ENCODE measurements at regions not wholly inside any gene's neighbourhood (a gene's known extent, or its start where the extent isn't known, plus 50 kb on each side); places are given as distances from the start of the nearest gene placed in this dataset.

DNA sequence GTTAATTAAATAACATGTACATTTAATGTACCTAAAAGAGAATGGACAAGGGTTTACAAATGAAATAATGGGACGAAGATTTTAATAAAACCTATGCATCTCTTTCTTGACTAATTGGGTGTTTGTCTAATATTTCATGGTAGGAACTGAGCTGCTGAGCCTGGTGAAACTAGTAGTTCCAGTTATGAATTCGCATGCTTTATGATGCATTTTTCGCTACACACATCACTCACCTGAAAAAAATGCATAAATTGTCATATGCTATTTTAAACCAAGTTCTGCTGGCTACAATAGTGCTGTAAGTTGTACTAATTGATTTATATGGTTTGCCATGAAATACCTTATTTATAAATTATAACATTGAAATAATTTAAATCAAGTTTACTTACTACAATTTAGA is 806.8 kb upstream of the SLITRK5 start:
- 74 to 91% methylated on average over 3 of the region's 3 CpGs for WGBS, 2 donors

DNA sequence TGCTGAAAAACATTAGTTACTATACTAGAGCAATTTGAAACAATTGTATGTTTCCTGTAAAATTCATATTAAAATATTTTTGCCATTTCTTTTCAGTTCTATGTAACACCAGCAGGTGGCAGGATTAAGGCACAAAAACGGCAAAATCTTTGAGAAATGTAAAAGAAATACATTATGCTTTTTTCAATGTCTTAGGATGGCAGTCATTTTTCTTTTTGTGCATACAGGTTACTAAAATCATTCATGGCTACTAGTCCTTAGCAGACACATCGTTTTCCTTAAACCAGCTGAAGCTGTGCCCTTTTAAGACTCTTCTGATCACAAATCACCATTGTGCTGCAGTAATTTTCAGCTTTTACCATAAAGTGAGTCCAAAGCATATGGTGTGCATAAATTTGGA is 800.7 kb upstream of the SLITRK5 start:
- no peaks in the 10 kb centered on the region for H3K36me3 ChIP-seq (ENCODE audit: control insufficient read depth in 4 of 4, insufficient read depth in 4 of 4, low read length in 4 of 4)
- H3K27ac ChIP-seq (ENCODE audit: low read depth in 1 of 2, low read length in 1 of 2): no peak overlapping the region
- no peaks in the 10 kb centered on the region for H3K27me3 ChIP-seq (ENCODE audit: control insufficient read depth in 3 of 3, insufficient read depth in 3 of 3, low read length in 2 of 3)
- H3K4me3 ChIP-seq: no peak overlapping the region
- no peak overlapping the region for H3K9ac ChIP-seq (ENCODE audit: insufficient read depth in 1 of 2, low read length in 2 of 2)
- ATAC-seq (ENCODE audit: insufficient read depth, low FRiP score): no peak
- no peaks in the 10 kb centered on the region for H3K4me1 ChIP-seq (ENCODE audit: control insufficient read depth in 5 of 5, insufficient read depth in 5 of 5, low read length in 5 of 5)
- peak in 2 of 3 donors; percentile 47 to 52 for DNase-seq
- no peaks in the 10 kb centered on the region for H3K9me3 ChIP-seq (ENCODE audit: control insufficient read depth in 4 of 4, insufficient read depth in 3 of 4, low read length in 3 of 4)
- WGBS, 2 donors: 5 to 7% methylated on average over 2 of the region's 2 CpGs
- TF ChIP-seq, protein P1, sequence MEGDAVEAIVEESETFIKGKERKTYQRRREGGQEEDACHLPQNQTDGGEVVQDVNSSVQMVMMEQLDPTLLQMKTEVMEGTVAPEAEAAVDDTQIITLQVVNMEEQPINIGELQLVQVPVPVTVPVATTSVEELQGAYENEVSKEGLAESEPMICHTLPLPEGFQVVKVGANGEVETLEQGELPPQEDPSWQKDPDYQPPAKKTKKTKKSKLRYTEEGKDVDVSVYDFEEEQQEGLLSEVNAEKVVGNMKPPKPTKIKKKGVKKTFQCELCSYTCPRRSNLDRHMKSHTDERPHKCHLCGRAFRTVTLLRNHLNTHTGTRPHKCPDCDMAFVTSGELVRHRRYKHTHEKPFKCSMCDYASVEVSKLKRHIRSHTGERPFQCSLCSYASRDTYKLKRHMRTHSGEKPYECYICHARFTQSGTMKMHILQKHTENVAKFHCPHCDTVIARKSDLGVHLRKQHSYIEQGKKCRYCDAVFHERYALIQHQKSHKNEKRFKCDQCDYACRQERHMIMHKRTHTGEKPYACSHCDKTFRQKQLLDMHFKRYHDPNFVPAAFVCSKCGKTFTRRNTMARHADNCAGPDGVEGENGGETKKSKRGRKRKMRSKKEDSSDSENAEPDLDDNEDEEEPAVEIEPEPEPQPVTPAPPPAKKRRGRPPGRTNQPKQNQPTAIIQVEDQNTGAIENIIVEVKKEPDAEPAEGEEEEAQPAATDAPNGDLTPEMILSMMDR (IDR thresholded peaks at IDR 0.05; ENCODE audit: control extremely low read depth, extremely low read depth): peak; percentile 8

More for the DNA sequence above, 806.8 kb upstream of the SLITRK5 start:
- DNase-seq (no peak), ATAC-seq (ENCODE audit: insufficient read depth, low FRiP score) (no peak)
- Histone ChIP-seq H3K9me3 (ENCODE audit: control insufficient read depth in 4 of 4, insufficient read depth in 3 of 4, low read length in 3 of 4) (no peaks in the 10 kb centered on the region), H3K4me3 (no peak overlapping the region), H3K9ac (ENCODE audit: insufficient read depth in 1 of 2, low read length in 2 of 2) (no peak overlapping the region), H3K36me3 (ENCODE audit: control insufficient read depth in 4 of 4, insufficient read depth in 4 of 4, low read length in 4 of 4) (no peaks in the 10 kb centered on the region), H3K27me3 (ENCODE audit: control insufficient read depth in 3 of 3, insufficient read depth in 3 of 3, low read length in 2 of 3) (no peaks in the 10 kb centered on the region), H3K27ac (ENCODE audit: low read depth in 1 of 2, low read length in 1 of 2) (no peak overlapping the region), H3K4me1 (ENCODE audit: control insufficient read depth in 5 of 5, insufficient read depth in 5 of 5, low read length in 5 of 5) (no peaks in the 10 kb centered on the region)
- TF ChIP-seq, protein P1 (IDR thresholded peaks at IDR 0.05; ENCODE audit: control extremely low read depth, extremely low read depth): no peak

DNA sequence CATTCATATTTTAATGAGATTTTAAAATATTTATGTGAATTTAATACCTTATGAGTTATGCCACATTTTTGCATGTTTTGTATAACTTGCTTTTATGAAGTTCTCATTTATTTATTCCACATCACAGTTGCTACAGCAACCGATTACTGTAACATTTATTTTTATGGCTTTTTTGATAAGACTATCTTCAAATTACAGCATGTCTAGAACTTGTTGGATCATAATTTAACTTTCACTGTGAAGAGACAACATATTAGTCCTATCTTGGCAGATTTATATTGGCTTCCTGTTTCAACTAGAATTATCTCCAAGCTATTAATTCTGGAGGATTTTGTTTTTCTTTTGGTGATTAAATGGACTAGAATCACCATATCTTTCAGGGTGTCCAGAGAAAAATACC is 793.7 kb upstream of the SLITRK5 start:
- no peak overlapping the region for H3K9ac ChIP-seq (ENCODE audit: insufficient read depth in 1 of 2, low read length in 2 of 2)
- H3K4me3 ChIP-seq: no peak overlapping the region
- DNase-seq (peak in 1 of 3 donors; percentile 6), ATAC-seq (ENCODE audit: insufficient read depth, low FRiP score) (no peak)
- H3K36me3 ChIP-seq (ENCODE audit: control insufficient read depth in 4 of 4, insufficient read depth in 4 of 4, low read length in 4 of 4): no peaks in the 10 kb centered on the region
- H3K9me3 ChIP-seq (ENCODE audit: control insufficient read depth in 4 of 4, insufficient read depth in 3 of 4, low read length in 3 of 4): no peaks in the 10 kb centered on the region
- no peak overlapping the region for H3K27ac ChIP-seq (ENCODE audit: low read depth in 1 of 2, low read length in 1 of 2)
- WGBS, 2 donors: 72 to 75% methylated on average over 1 of the region's 1 CpG
- H3K27me3 ChIP-seq (ENCODE audit: control insufficient read depth in 3 of 3, insufficient read depth in 3 of 3, low read length in 2 of 3): no peaks in the 10 kb centered on the region
- TF ChIP-seq, protein P1 (IDR thresholded peaks at IDR 0.05; ENCODE audit: control extremely low read depth, extremely low read depth): no peak
- no peaks in the 10 kb centered on the region for H3K4me1 ChIP-seq (ENCODE audit: control insufficient read depth in 5 of 5, insufficient read depth in 5 of 5, low read length in 5 of 5)

DNA sequence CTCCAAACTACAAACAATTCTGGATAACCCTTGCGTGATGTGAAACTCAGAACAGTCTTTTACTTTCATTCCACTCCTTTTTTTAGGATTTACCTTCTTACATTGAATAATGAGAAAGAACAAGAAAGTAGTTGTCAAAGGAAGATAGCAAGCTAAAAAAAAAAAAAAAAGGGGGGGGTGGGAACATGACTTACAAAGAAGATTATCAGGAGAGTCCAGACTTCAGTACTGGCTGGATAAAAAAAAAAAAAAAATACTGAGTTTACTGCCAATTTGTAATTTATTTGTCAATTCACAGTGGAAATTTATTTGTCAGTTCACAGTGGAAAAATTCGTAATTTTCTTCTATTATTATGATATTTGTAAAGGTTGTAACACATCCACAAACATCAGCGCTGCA is 792.4 kb upstream of the SLITRK5 start:
- 89 to 91% methylated on average over 3 of the region's 3 CpGs for WGBS, 2 donors
- Histone ChIP-seq H3K9ac (ENCODE audit: insufficient read depth in 1 of 2, low read length in 2 of 2) (no peak overlapping the region), H3K36me3 (ENCODE audit: control insufficient read depth in 4 of 4, insufficient read depth in 4 of 4, low read length in 4 of 4) (no peaks in the 10 kb centered on the region), H3K4me1 (ENCODE audit: control insufficient read depth in 5 of 5, insufficient read depth in 5 of 5, low read length in 5 of 5) (peaks cover 0 to 2% (median 0%) of the 10 kb centered on the region in 5 donors), H3K27ac (ENCODE audit: low read depth in 1 of 2, low read length in 1 of 2) (no peak overlapping the region), H3K4me3 (no peak overlapping the region), H3K27me3 (ENCODE audit: control insufficient read depth in 3 of 3, insufficient read depth in 3 of 3, low read length in 2 of 3) (no peaks in the 10 kb centered on the region), H3K9me3 (ENCODE audit: control insufficient read depth in 4 of 4, insufficient read depth in 3 of 4, low read length in 3 of 4) (no peaks in the 10 kb centered on the region)
- DNase-seq: no peak
- no peak for ATAC-seq (ENCODE audit: insufficient read depth, low FRiP score)
- TF ChIP-seq, protein P1 (IDR thresholded peaks at IDR 0.05; ENCODE audit: control extremely low read depth, extremely low read depth): no peak
